Mucosa of stomach (tissue), 1 donor: ENCODE measurements at regions not wholly inside any gene's neighbourhood (a gene's known extent, or its start where the extent isn't known, plus 50 kb on each side); places are given as distances from the start of the nearest gene placed in this dataset.
"Not testable (repeated sequence)": the region's sequence is repeated elsewhere in the genome, so short reads cannot be mapped to it uniquely, and the experiment has no call there.

Experiments used
- H3K27me3 ChIP-seq: one replicate; pipeline ENCODE4 v1.7.0; 2013; ENCODE audit warnings: mild to moderate bottlenecking, low read length; ENCODE audit not compliant: control insufficient read depth, insufficient read depth
- H3K36me3 ChIP-seq: one replicate; pipeline ENCODE4 v1.7.0; 2013; ENCODE audit warnings: low read length; ENCODE audit not compliant: control insufficient read depth, insufficient read depth
- H3K4me1 ChIP-seq: one replicate; pipeline ENCODE4 v1.7.0; 2013; ENCODE audit warnings: mild to moderate bottlenecking, low read length; ENCODE audit not compliant: control insufficient read depth, insufficient read depth
- H3K4me3 ChIP-seq: one replicate; pipeline ENCODE4 v1.7.0; 2013; ENCODE audit warnings: low read length
- H3K9ac ChIP-seq: one replicate; pipeline ENCODE4 v1.7.0; 2013; ENCODE audit warnings: mild to moderate bottlenecking, low read length, moderate library complexity
- H3K9me3 ChIP-seq: one replicate; pipeline ENCODE4 v1.7.0; 2013; ENCODE audit warnings: mild to moderate bottlenecking, low read length, moderate library complexity; ENCODE audit not compliant: control insufficient read depth
- donor health status: Pancreatic carcinoma.

- H3K4me1 ChIP-seq: no peaks in the 10 kb centered on the region
- no peak overlapping the region for H3K4me3 ChIP-seq
- no peaks in the 10 kb centered on the region for H3K27me3 ChIP-seq
- no peaks in the 10 kb centered on the region for H3K9me3 ChIP-seq
- H3K9ac ChIP-seq: no peak overlapping the region
- no peaks in the 10 kb centered on the region for H3K36me3 ChIP-seq
Measured at GRCh38 chr14:83702619-83703018, 1827.3 kb upstream of the FLRT2 start.

DNA sequence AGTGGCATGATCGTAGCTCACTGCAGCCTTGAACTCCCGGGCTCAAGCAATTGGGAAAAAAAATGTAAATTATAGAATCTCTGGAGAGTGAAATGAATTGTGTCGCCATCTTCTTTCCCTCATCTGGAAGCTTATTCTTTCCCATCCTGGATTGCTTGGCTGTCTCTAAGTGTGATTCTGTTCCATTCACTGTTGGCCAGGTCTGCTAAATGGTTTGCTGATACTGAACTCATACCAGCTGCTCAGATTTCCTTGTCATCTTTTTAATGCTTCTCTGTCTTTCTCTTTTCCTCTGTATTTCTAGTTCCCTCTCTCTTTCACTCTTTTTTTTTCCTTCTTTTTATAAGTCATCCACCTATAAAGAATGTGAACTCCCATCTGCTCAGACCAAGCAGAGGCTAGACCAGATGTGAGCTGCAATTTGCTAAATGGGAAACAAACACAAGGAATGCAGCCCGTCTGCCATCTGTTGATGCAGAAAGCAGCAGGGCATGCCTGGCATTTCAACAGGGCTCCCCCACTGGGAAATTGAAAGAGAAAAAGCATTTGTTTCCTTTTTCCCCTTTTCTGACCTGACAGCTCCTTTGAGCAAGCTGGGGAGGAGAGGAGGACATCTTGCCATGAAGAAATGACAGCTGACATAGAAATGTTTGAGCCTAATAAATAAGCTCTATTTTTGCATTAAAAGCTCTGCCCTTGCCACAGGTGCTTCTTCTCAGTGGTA lies 1823.6 kb upstream of the FLRT2 start:
- Histone ChIP-seq H3K9ac (no peak overlapping the region), H3K27me3 (no peaks in the 10 kb centered on the region), H3K4me3 (no peak overlapping the region), H3K36me3 (no peaks in the 10 kb centered on the region), H3K9me3 (no peaks in the 10 kb centered on the region), H3K4me1 (no peaks in the 10 kb centered on the region)

DNA sequence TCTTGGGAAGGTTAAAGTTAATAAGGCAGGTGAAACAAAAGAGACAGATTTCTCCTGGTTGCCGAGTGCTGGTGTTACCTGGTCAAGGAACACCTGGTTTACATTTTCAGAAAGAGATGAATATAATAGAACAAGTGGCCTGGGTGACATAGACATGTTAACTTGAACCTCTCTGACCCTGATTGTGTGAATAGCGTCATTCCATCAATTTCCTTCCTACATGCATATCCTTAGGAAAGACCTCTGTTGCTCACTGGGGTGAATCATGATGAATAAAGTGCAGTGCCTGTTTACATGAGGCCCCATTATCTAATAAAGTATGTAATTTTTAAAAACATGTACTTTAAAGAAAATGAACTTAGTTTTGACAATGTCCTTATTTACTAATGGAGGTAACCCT lies 1822.9 kb upstream of the FLRT2 start:
- H3K27me3 ChIP-seq: no peaks in the 10 kb centered on the region
- no peaks in the 10 kb centered on the region for H3K36me3 ChIP-seq
- no peak overlapping the region for H3K4me3 ChIP-seq
- no peak overlapping the region for H3K9ac ChIP-seq
- H3K4me1 ChIP-seq: no peaks in the 10 kb centered on the region
- H3K9me3 ChIP-seq: no peaks in the 10 kb centered on the region

DNA sequence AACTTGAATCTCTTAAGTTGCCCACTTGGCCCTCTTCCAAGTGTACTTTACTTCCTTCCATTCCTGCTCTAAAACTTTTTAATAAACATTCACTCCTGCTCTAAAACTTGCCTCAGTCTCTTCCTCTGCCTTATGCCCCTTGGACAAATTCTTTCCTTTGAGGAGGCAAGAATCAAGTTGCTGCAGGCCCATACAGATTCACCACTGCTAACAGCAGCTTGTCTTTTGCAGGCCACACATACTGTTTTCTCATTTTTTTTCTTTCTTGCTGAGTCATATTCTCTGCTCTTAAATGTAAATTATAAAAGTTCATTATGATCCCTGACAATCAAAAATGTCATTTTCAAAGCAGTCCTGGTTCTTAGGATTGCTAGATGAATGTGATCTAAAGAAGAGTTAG lies 1820.8 kb upstream of the FLRT2 start:
- no peaks in the 10 kb centered on the region for H3K36me3 ChIP-seq
- H3K4me3 ChIP-seq: no peak overlapping the region
- H3K9ac ChIP-seq: no peak overlapping the region
- no peaks in the 10 kb centered on the region for H3K4me1 ChIP-seq
- H3K27me3 ChIP-seq: no peaks in the 10 kb centered on the region
- H3K9me3 ChIP-seq: no peaks in the 10 kb centered on the region

- Histone ChIP-seq H3K27me3 (no peaks in the 10 kb centered on the region), H3K9ac (no peak overlapping the region), H3K36me3 (no peaks in the 10 kb centered on the region), H3K9me3 (no peaks in the 10 kb centered on the region), H3K4me1 (no peaks in the 10 kb centered on the region), H3K4me3 (no peak overlapping the region)
Measured at GRCh38 chr14:83711046-83711445, 1818.9 kb upstream of the FLRT2 start.

- no peaks in the 10 kb centered on the region for H3K27me3 ChIP-seq
- no peaks in the 10 kb centered on the region for H3K36me3 ChIP-seq
- H3K9me3 ChIP-seq: no peaks in the 10 kb centered on the region
- H3K4me1 ChIP-seq: no peaks in the 10 kb centered on the region
- H3K9ac ChIP-seq: no peak overlapping the region
- H3K4me3 ChIP-seq: no peak overlapping the region
Measured at GRCh38 chr14:83712418-83713129, 1817.4 kb upstream of the FLRT2 start.

DNA sequence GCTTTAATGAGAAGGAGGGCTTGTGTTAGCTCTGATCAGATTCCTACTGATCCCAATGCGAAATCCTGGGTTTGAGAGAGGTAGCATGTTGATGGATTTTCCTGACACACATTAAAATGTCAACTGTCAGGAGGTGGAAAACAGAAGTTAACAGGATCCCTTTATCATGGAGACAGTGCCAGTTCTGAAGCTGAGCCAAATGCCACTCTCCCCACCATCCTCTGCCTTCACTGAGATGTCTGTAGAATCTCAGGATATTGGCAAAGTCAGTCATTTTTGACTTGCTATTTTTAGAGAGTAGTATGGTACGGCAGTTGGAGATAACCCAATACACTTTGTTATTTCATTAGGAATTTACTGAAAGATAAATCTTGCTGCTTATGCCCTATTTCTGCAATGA lies 1816.2 kb upstream of the FLRT2 start:
- Histone ChIP-seq H3K9ac (no peak overlapping the region), H3K27me3 (no peaks in the 10 kb centered on the region), H3K9me3 (no peaks in the 10 kb centered on the region), H3K36me3 (no peaks in the 10 kb centered on the region), H3K4me3 (no peak overlapping the region), H3K4me1 (no peaks in the 10 kb centered on the region)

DNA sequence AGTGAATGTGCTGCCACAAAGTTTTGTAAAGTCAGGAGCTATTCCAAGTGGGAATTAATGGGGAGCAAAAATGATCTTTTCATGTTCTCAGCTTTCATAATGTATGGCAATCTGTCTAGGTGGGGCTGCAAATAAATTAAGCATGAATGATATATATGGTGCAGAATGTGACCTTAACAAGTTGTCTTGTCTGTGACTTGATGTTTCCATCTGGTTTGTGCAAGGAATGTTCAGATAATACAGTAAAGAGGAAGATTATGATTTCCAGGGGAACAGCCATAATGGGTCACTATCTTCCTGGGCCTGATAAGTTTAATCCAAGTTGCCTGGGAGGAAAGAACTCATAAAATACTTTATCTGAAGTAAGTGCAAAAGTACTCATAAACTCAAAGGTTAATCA lies 1815.8 kb upstream of the FLRT2 start:
- Histone ChIP-seq H3K4me1 (no peaks in the 10 kb centered on the region), H3K4me3 (no peak overlapping the region), H3K9me3 (no peaks in the 10 kb centered on the region), H3K36me3 (no peaks in the 10 kb centered on the region), H3K27me3 (no peaks in the 10 kb centered on the region), H3K9ac (no peak overlapping the region)

DNA sequence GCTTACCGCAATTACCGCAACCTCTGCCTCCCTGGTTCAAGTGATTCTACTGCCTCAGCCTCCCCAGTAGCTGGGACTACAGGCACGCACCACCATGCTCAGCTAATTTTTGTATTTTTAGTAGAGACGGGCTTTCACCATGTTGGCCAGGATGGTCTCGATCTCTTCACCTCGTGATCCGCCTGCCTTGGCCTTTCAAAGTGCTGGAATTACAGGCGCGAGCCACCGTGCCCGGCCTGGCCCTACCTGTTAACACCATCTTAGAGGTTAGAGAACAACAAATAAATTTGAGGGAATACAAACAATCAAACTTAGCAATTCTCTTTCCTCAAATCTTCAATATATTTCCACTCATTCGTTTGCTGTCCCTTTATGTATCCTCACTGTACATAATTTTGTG lies 1810.5 kb upstream of the FLRT2 start:
- H3K27me3 ChIP-seq, H3K4me3 ChIP-seq, H3K4me1 ChIP-seq: not testable (repeated sequence)

GRCh38 chr14:83733670-83734069 lies 1796.3 kb upstream of the FLRT2 start:
- no peak overlapping the region for H3K9ac ChIP-seq

More for the DNA sequence above, 1810.5 kb upstream of the FLRT2 start:
- H3K9me3 ChIP-seq, H3K9ac ChIP-seq, H3K36me3 ChIP-seq: not testable (repeated sequence)

DNA sequence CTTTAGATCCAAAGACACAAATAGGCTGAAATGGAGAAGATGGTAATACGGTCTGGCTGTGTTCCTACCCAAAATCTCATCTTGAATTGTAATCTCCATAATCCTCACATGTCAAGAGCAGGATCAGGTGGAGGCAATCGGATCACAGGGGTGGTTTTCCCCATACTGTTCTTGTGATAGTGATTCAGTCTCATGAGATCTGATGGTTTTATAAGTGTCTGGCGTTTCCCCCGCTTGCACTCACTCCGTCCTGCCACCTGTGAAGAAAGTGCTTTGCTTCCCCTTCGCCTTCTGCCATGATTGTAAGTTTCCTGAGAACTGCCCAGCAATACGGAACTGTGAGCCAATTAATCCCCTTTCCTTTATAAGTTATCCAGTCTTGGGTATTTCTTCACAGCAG lies 1795.5 kb upstream of the FLRT2 start:
- no peaks in the 10 kb centered on the region for H3K9me3 ChIP-seq

More at GRCh38 chr14:83733670-83734069, 1796.3 kb upstream of the FLRT2 start:
- Histone ChIP-seq H3K4me3 (no peak overlapping the region), H3K27me3 (no peaks in the 10 kb centered on the region), H3K36me3 (no peaks in the 10 kb centered on the region), H3K4me1 (no peaks in the 10 kb centered on the region), H3K9me3 (no peaks in the 10 kb centered on the region)

DNA sequence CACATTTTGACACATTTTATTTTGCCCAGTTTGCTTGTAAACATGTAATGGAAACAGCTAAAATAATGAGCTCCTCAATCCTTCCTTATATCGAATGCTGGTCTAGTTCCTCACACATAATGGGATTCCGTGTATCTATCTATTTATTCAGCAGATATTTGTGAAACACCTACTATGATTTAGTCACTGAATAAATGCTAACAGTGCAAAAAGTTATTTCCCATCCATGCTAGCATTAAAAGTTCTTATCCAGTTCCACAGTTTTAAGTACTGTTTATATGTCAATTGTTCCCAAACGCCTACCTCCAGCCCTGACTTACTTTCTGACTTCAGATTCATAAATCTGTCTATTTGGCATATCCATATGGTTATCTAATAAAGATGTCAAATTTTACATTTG lies 1788.7 kb upstream of the FLRT2 start:
- no peak overlapping the region for H3K4me3 ChIP-seq
- no peak overlapping the region for H3K9ac ChIP-seq
- H3K27me3 ChIP-seq: no peaks in the 10 kb centered on the region
- no peaks in the 10 kb centered on the region for H3K9me3 ChIP-seq
- H3K4me1 ChIP-seq: no peaks in the 10 kb centered on the region
- no peaks in the 10 kb centered on the region for H3K36me3 ChIP-seq

More for the DNA sequence above, 1795.5 kb upstream of the FLRT2 start:
- H3K36me3 ChIP-seq: no peaks in the 10 kb centered on the region
- H3K27me3 ChIP-seq: no peaks in the 10 kb centered on the region
- H3K4me3 ChIP-seq: no peak overlapping the region
- H3K9ac ChIP-seq: no peak overlapping the region
- H3K4me1 ChIP-seq: no peaks in the 10 kb centered on the region
